ENCODE measurements at regions not wholly inside any gene's neighbourhood (a gene's known extent, or its start where the extent isn't known, plus 50 kb on each side); places are given as distances from the start of the nearest gene placed in this dataset.

- no peak for TF ChIP-seq CTCF (IDR thresholded peaks at IDR 0.05; ENCODE audit: insufficient read depth, low read depth, low read length)
- DNase-seq (ENCODE audit: low read depth), result no peak
Observed at GRCh38 chr1:229209386-229209785, 61.5 kb upstream of the RAB4A start.

GRCh38 chr1:229209816-229210215 is 61.1 kb upstream of the RAB4A start:
- peak; percentile 99 for DNase-seq (ENCODE audit: low read depth)
- no peak for TF ChIP-seq CTCF (IDR thresholded peaks at IDR 0.05; ENCODE audit: insufficient read depth, low read depth, low read length)
- H3K4me3 ChIP-seq (ENCODE audit: low read depth, low read length), result no peak overlapping the region

More at GRCh38 chr1:229209386-229209785, 61.5 kb upstream of the RAB4A start:
- H3K4me3 ChIP-seq (ENCODE audit: low read depth, low read length), result no peak overlapping the region

- H3K4me3 ChIP-seq (ENCODE audit: low read depth, low read length), result no peak overlapping the region
- no peak for DNase-seq (ENCODE audit: low read depth)
- TF ChIP-seq CTCF (IDR thresholded peaks at IDR 0.05; ENCODE audit: insufficient read depth, low read depth, low read length), result no peak
Observed at GRCh38 chr1:229210844-229211243, 60.1 kb upstream of the RAB4A start.

GRCh38 chr1:229213797-229214196 is 57.1 kb upstream of the RAB4A start:
- DNase-seq (ENCODE audit: low read depth), result no peak
- H3K4me3 ChIP-seq (ENCODE audit: low read depth, low read length), result no peak overlapping the region
- TF ChIP-seq CTCF (IDR thresholded peaks at IDR 0.05; ENCODE audit: insufficient read depth, low read depth, low read length), result no peak

GRCh38 chr1:229217716-229218115 is 53.2 kb upstream of the RAB4A start:
- H3K4me3 ChIP-seq (ENCODE audit: low read depth, low read length), result no peak overlapping the region
- no peak for TF ChIP-seq CTCF (IDR thresholded peaks at IDR 0.05; ENCODE audit: insufficient read depth, low read depth, low read length)
- DNase-seq (ENCODE audit: low read depth), result no peak

- no peak for TF ChIP-seq CTCF (IDR thresholded peaks at IDR 0.05; ENCODE audit: insufficient read depth, low read depth, low read length)
- DNase-seq (ENCODE audit: low read depth), result no peak
- H3K4me3 ChIP-seq (ENCODE audit: low read depth, low read length), result no peak overlapping the region
Observed at GRCh38 chr1:229218612-229219025, 52.3 kb upstream of the RAB4A start.

GRCh38 chr1:229220163-229220846 is 50.6 kb upstream of the RAB4A start:
- H3K4me3 ChIP-seq (ENCODE audit: low read depth, low read length), result no peak overlapping the region
- TF ChIP-seq CTCF (IDR thresholded peaks at IDR 0.05; ENCODE audit: insufficient read depth, low read depth, low read length), result no peak
- no peak for DNase-seq (ENCODE audit: low read depth)
